Activated T-cell treated with anti-CD3 and anti-CD28 coated beads for 48 hours (primary cell): ENCODE measurements at regions not wholly inside any gene's neighbourhood (a gene's known extent, or its start where the extent isn't known, plus 50 kb on each side); places are given as distances from the start of the nearest gene placed in this dataset.

Experiments used
- DNase-seq: peaks from one replicate; pipeline ENCODE4 v3.0.0-alpha.2; 2020; ENCODE audit warnings: low read depth

GRCh38 chr12:39125566-39125965 is 220.2 kb upstream of the CPNE8 start:
- no peak for DNase-seq

- no peak for DNase-seq
These were observed 219.4 kb upstream of the CPNE8 start for GRCh38 chr12:39124768-39125167.

- DNase-seq: no peak
These were observed 218.3 kb upstream of the CPNE8 start for GRCh38 chr12:39123580-39124253.

GRCh38 chr12:39122562-39123204 is 217.3 kb upstream of the CPNE8 start:
- DNase-seq: no peak

- DNase-seq: no peak
These were observed 211.5 kb upstream of the CPNE8 start for GRCh38 chr12:39116861-39117260.

GRCh38 chr12:39112064-39112463 is 206.7 kb upstream of the CPNE8 start:
- no peak for DNase-seq

GRCh38 chr12:39105111-39105510 is 199.7 kb upstream of the CPNE8 start:
- DNase-seq: no peak

GRCh38 chr12:39103552-39104165 is 198.3 kb upstream of the CPNE8 start:
- no peak for DNase-seq

- DNase-seq: no peak
These were observed 197.3 kb upstream of the CPNE8 start for GRCh38 chr12:39102474-39103209.

- no peak for DNase-seq
These were observed 190.4 kb upstream of the CPNE8 start for GRCh38 chr12:39095636-39096330.

GRCh38 chr12:39081910-39082309 is 176.5 kb upstream of the CPNE8 start:
- DNase-seq: no peak

- no peak for DNase-seq
These were observed 171.8 kb upstream of the CPNE8 start for GRCh38 chr12:39077226-39077625.

GRCh38 chr12:39074063-39074462 is 168.7 kb upstream of the CPNE8 start:
- no peak for DNase-seq

- DNase-seq: no peak
These were observed 167.3 kb upstream of the CPNE8 start for GRCh38 chr12:39072658-39073057.

- DNase-seq: no peak
These were observed 166.2 kb upstream of the CPNE8 start for GRCh38 chr12:39071611-39072010.

GRCh38 chr12:39070775-39071174 is 165.4 kb upstream of the CPNE8 start:
- no peak for DNase-seq

- no peak for DNase-seq
These were observed 160.1 kb upstream of the CPNE8 start for GRCh38 chr12:39065455-39065854.

GRCh38 chr12:39064708-39065107 is 159.3 kb upstream of the CPNE8 start:
- no peak for DNase-seq

- no peak for DNase-seq
These were observed 157.0 kb upstream of the CPNE8 start for GRCh38 chr12:39062266-39062996.

- no peak for DNase-seq
These were observed 156.2 kb upstream of the CPNE8 start for GRCh38 chr12:39061576-39061975.

GRCh38 chr12:39048395-39048794 is 143.0 kb upstream of the CPNE8 start:
- DNase-seq: no peak
